ENCODE measurements at regions not wholly inside any gene's neighbourhood (a gene's known extent, or its start where the extent isn't known, plus 50 kb on each side); places are given as distances from the start of the nearest gene placed in this dataset.

- ChIA-PET POLR2A (ENCODE audit: unreplicated experiment) (no interaction called here), CTCF (no interaction called here)
- TF ChIP-seq EZH2 (IDR thresholded peaks at IDR 0.05; ENCODE audit: low read length, unreplicated experiment) (no peak), EZH2phosphoT487 (IDR thresholded peaks at IDR 0.05; ENCODE audit: borderline replicate concordance, low read length) (no peak), CTCF (conservative IDR thresholded peaks at IDR 0.05; ENCODE audit: low read depth, low read length) (no peak)
- Histone ChIP-seq H3K9ac (ENCODE audit: low read length) (no peak overlapping the region), H3K9me3 (ENCODE audit: low read length) (no peaks in the 10 kb centered on the region), H3K36me3 (ENCODE audit: low read depth, low read length) (no peaks in the 10 kb centered on the region), H3K79me2 (ENCODE audit: low read length) (no peaks in the 10 kb centered on the region), H3K4me3 (ENCODE audit: low read length) (no peak overlapping the region), H4K20me1 (ENCODE audit: low read length) (no peaks in the 10 kb centered on the region), H3K27me3 (ENCODE audit: low read length) (no peaks in the 10 kb centered on the region), H3K4me2 (ENCODE audit: low read length) (no peak overlapping the region), H3F3A (ENCODE audit: low read length, unreplicated experiment) (no peaks in the 10 kb centered on the region), H3K4me1 (ENCODE audit: insufficient read depth, low read length) (no peaks in the 10 kb centered on the region), H3K27ac (ENCODE audit: low read length) (no peak overlapping the region), H3K9me2 (replicated peaks; ENCODE audit: low read length) (no peaks in the 10 kb centered on the region), H2AFZ (ENCODE audit: low read length) (no peak overlapping the region)
- DNase-seq = no peak
- intact Hi-C loops (cut with micrococcal nuclease) = no loop called here
- no peak for ATAC-seq
- BruUV-seq (replicated peaks) = no TSS peak
Measured at GRCh38 chr12:92027243-92027642, 118.4 kb downstream of the BTG1 start.

- ChIA-PET CTCF (no interaction called here), POLR2A (ENCODE audit: unreplicated experiment) (no interaction called here)
- Histone ChIP-seq H3K9me2 (replicated peaks; ENCODE audit: low read length) (no peaks in the 10 kb centered on the region), H4K20me1 (ENCODE audit: low read length) (no peaks in the 10 kb centered on the region), H3K4me2 (ENCODE audit: low read length) (no peak overlapping the region), H3F3A (ENCODE audit: low read length, unreplicated experiment) (no peaks in the 10 kb centered on the region), H3K36me3 (ENCODE audit: low read depth, low read length) (no peaks in the 10 kb centered on the region), H3K79me2 (ENCODE audit: low read length) (no peaks in the 10 kb centered on the region), H2AFZ (ENCODE audit: low read length) (no peak overlapping the region), H3K9me3 (ENCODE audit: low read length) (no peaks in the 10 kb centered on the region), H3K4me1 (ENCODE audit: insufficient read depth, low read length) (no peaks in the 10 kb centered on the region), H3K9ac (ENCODE audit: low read length) (no peak overlapping the region), H3K4me3 (ENCODE audit: low read length) (no peak overlapping the region), H3K27ac (ENCODE audit: low read length) (no peak overlapping the region), H3K27me3 (ENCODE audit: low read length) (no peaks in the 10 kb centered on the region)
- BruUV-seq (replicated peaks) = no TSS peak
- DNase-seq (no peak), ATAC-seq (no peak)
- TF ChIP-seq EZH2 (IDR thresholded peaks at IDR 0.05; ENCODE audit: low read length, unreplicated experiment) = no peak
- TF ChIP-seq CTCF (conservative IDR thresholded peaks at IDR 0.05; ENCODE audit: low read depth, low read length) = no peak
- TF ChIP-seq EZH2phosphoT487 (IDR thresholded peaks at IDR 0.05; ENCODE audit: borderline replicate concordance, low read length) = no peak
- intact Hi-C loops (cut with micrococcal nuclease) = no loop called here
Measured at GRCh38 chr12:92025462-92026207, 120.0 kb downstream of the BTG1 start.

GRCh38 chr12:92022093-92022492 lies 123.6 kb downstream of the BTG1 start:
- intact Hi-C loops (cut with micrococcal nuclease) = no loop called here
- DNase-seq = no peak
- Histone ChIP-seq H4K20me1 (ENCODE audit: low read length) (no peaks in the 10 kb centered on the region), H3K9me3 (ENCODE audit: low read length) (no peaks in the 10 kb centered on the region), H3K79me2 (ENCODE audit: low read length) (no peaks in the 10 kb centered on the region), H3K4me3 (ENCODE audit: low read length) (no peak overlapping the region), H3K36me3 (ENCODE audit: low read depth, low read length) (no peaks in the 10 kb centered on the region), H3K9ac (ENCODE audit: low read length) (no peak overlapping the region), H2AFZ (ENCODE audit: low read length) (no peak overlapping the region), H3K9me2 (replicated peaks; ENCODE audit: low read length) (no peaks in the 10 kb centered on the region), H3F3A (ENCODE audit: low read length, unreplicated experiment) (no peaks in the 10 kb centered on the region), H3K4me2 (ENCODE audit: low read length) (no peak overlapping the region), H3K4me1 (ENCODE audit: insufficient read depth, low read length) (no peaks in the 10 kb centered on the region), H3K27me3 (ENCODE audit: low read length) (no peaks in the 10 kb centered on the region), H3K27ac (ENCODE audit: low read length) (no peak overlapping the region)
- ATAC-seq = no peak
- ChIA-PET POLR2A (ENCODE audit: unreplicated experiment) (no interaction called here), CTCF (no interaction called here)
- no TSS peak for BruUV-seq (replicated peaks)
- no peak for TF ChIP-seq CTCF (conservative IDR thresholded peaks at IDR 0.05; ENCODE audit: low read depth, low read length)
- TF ChIP-seq EZH2phosphoT487 (IDR thresholded peaks at IDR 0.05; ENCODE audit: borderline replicate concordance, low read length) = no peak
- TF ChIP-seq EZH2 (IDR thresholded peaks at IDR 0.05; ENCODE audit: low read length, unreplicated experiment) = no peak

Data from PC-3 (cell line).